ENCODE measurements at regions not wholly inside any gene's neighbourhood (a gene's known extent, or its start where the extent isn't known, plus 50 kb on each side); places are given as distances from the start of the nearest gene placed in this dataset.
"Not testable (repeated sequence)": the region's sequence is repeated elsewhere in the genome, so short reads cannot be mapped to it uniquely, and the experiment has no call there.

DNA sequence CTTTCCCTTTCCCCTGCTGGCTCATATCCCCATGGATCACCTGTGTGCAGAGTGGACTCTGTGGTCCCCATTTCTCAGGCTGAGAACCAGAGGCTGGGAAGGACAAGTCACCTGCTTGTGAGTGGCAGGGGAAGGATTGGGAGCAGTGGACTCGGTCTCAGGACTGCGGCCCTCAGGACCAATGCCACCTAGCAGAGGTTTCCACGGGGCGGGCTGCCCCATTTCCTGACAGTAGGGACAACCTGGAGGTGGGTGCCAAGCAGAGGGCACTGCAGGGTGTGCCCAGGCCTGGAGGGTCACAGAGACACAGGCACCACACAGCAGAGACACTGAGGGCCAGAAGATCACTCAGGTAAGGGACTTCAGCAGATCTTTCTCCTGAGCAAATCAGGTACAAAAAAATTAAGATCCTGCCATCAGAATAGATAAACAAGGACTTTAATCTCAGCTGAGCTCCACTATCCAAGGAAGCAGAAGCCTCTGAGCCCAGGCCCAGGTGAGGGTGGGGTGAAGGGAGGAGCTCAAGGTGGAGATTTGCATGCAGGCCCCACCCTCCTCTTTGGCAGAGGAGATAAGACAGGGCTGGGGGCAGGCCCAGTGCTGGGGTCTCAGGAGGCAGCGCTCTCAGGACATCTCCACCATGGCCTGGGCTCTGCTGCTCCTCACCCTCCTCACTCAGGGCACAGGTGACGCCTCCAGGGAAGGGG is 113.8 kb downstream of the GGTLC2 start:
- not testable (repeated sequence) for TF ChIP-seq POLR2A (IDR thresholded peaks at IDR 0.05)
- TF ChIP-seq, protein P1, sequence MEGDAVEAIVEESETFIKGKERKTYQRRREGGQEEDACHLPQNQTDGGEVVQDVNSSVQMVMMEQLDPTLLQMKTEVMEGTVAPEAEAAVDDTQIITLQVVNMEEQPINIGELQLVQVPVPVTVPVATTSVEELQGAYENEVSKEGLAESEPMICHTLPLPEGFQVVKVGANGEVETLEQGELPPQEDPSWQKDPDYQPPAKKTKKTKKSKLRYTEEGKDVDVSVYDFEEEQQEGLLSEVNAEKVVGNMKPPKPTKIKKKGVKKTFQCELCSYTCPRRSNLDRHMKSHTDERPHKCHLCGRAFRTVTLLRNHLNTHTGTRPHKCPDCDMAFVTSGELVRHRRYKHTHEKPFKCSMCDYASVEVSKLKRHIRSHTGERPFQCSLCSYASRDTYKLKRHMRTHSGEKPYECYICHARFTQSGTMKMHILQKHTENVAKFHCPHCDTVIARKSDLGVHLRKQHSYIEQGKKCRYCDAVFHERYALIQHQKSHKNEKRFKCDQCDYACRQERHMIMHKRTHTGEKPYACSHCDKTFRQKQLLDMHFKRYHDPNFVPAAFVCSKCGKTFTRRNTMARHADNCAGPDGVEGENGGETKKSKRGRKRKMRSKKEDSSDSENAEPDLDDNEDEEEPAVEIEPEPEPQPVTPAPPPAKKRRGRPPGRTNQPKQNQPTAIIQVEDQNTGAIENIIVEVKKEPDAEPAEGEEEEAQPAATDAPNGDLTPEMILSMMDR (IDR thresholded peaks at IDR 0.05) = not testable (repeated sequence)
